ENCODE measurements at regions not wholly inside any gene's neighbourhood (a gene's known extent, or its start where the extent isn't known, plus 50 kb on each side); places are given as distances from the start of the nearest gene placed in this dataset.

DNA sequence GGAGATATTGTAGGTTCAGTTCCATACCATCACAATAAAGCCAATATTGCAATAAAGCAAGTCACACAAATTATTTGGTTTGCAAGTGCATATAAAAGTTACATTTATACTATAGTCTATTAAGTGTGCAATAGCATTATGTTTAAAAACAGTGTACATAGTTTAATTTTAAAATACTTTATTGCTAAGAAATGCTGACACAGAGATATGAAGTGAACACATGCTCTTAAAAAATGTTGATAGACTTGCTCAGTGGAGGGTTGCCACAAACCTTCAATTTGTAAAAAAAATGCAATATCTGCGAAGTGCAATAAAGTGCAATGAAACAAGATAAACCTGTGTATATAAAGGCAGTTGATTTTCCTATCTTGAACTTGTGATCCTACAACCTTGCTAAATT lies 161.5 kb downstream of the PRDM13 start:
- no peak overlapping the region for H3K4me3 ChIP-seq (ENCODE audit: low read depth, low read length)
- no peak for TF ChIP-seq CTCF (IDR thresholded peaks at IDR 0.05; ENCODE audit: control insufficient read depth, extremely low read depth, insufficient read depth)
- DNase-seq (ENCODE audit: low read depth), result no peak

DNA sequence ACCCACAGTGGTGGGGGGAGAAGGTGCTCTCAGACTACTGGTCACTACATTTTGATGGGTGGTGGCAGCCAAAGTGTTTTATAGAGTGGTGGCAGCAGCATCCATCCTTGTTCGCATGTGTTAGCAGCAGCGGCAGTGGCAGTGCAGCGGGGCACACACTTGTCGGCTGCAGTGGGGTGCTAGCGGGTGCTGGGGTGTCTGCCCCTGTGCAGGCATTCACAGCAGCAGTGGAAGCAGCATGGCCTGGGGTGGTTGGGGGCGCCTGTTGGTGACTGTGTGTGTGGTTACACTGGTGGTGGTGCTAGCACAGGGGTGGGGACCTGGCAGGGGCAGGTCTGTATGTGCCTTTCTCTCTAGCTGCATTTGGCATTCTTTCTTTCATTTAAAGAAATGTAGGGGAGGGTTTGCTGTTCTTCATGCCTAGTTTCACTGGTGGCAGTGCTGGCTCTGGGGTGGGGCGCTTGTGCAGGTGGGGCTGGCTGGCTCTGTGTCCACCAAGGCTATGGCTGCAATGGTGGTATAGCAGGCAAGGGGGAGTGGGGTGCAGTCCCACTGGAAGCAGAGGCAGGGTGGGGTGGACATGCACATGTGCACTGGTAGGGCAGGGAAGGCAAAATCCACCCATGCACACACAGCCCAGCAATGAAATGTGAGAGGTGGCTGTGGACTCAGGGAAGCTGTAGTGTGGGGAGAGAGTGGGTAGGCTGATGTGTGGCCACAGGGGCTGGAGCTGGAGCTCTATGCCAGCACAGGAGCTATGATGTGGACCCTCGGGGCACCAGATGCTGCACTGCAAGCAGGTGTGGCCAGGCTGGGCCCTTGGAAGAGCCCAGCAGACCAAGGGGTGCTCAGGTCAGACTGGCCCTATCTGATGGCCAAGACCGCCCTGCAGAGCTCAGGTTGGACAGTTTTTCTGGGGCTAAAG lies 173.3 kb downstream of the PRDM13 start:
- no peak for TF ChIP-seq CTCF (IDR thresholded peaks at IDR 0.05; ENCODE audit: control insufficient read depth, extremely low read depth, insufficient read depth)
- DNase-seq (ENCODE audit: low read depth), result no peak
- H3K4me3 ChIP-seq (ENCODE audit: low read depth, low read length), result no peak overlapping the region

DNA sequence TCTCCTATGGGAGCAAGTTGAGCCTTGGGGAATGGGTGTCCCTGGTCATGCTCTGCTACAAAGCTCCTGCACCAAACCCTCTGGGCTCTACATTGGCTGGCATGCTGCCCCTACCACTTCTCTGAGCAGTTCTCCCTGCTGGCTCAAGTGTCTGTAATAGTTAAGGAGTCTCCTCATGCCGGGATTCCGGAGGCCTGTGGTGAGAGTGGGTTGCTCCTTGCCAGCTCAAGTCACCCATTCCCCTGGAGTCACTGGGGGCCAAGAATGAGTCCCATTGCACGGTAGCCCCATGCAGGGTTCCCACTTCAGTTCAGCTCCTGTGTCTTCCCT lies 173.9 kb downstream of the PRDM13 start:
- no peak for DNase-seq (ENCODE audit: low read depth)
- H3K4me3 ChIP-seq (ENCODE audit: low read depth, low read length), result no peak overlapping the region
- TF ChIP-seq CTCF (IDR thresholded peaks at IDR 0.05; ENCODE audit: control insufficient read depth, extremely low read depth, insufficient read depth), result no peak

- no peak overlapping the region for H3K4me3 ChIP-seq (ENCODE audit: low read depth, low read length)
- DNase-seq (ENCODE audit: low read depth), result no peak
- no peak for TF ChIP-seq CTCF (IDR thresholded peaks at IDR 0.05; ENCODE audit: control insufficient read depth, extremely low read depth, insufficient read depth)
Measured at GRCh38 chr6:99789767-99790166, 183.1 kb downstream of the PRDM13 start.

DNA sequence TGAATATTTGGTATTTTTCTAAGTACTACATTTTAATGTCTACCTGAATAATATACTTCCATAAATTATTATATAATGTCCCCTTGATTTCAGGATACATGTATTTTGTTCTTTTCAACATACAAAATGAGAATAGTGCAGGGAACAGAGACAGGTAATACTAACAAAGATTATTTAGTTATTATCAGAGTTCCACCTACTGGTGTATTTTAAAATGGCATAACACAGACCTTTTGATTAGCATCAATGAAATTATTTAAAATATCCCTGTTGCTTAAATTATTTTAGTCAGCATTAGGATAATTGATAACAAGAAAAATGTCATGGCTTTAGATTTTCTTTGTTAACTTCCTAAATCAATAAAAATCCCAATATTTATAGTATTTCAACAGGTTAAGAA lies 184.0 kb downstream of the PRDM13 start:
- TF ChIP-seq CTCF (IDR thresholded peaks at IDR 0.05; ENCODE audit: control insufficient read depth, extremely low read depth, insufficient read depth), result peak; percentile 37; the same call in 1 of the 2 replicates
- no peak for DNase-seq (ENCODE audit: low read depth)
- no peak overlapping the region for H3K4me3 ChIP-seq (ENCODE audit: low read depth, low read length)

DNA sequence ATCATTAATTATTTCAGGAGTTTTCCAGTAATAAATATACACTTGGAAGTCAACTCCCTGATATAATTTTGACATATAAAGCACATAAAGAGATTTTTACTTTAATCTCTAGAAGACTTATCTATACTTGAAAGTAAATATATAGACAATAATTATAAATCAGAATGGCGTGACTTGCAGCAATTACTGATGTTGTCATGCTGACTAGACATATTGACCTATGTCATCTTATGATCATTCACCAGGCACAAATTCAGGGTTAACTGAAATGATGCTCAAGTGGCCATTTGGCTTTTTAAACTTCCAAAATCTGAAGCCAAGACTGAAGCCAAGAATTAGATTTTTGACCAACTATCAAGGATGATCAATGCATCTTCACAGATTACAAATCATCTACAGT lies 192.2 kb downstream of the MCHR2 start:
- no peak overlapping the region for H3K4me3 ChIP-seq (ENCODE audit: low read depth, low read length)
- TF ChIP-seq CTCF (IDR thresholded peaks at IDR 0.05; ENCODE audit: control insufficient read depth, extremely low read depth, insufficient read depth), result no peak
- DNase-seq (ENCODE audit: low read depth), result no peak

All from LNCaP clone FGC (cell line).